GM06990 (cell line): ENCODE measurements at regions not wholly inside any gene's neighbourhood (a gene's known extent, or its start where the extent isn't known, plus 50 kb on each side); places are given as distances from the start of the nearest gene placed in this dataset.

ENCODE experiments used
- DNase-seq: peaks from one replicate; pipeline ENCODE4 v3.0.0-alpha.2; 2011; ENCODE audit not compliant: insufficient read length; ENCODE audit errors: extremely low read depth
- H3K27me3 ChIP-seq: replicated peaks from 2 replicates; pipeline ENCODE4 v1.6.0; 2011; ENCODE audit warnings: low read length; ENCODE audit not compliant: control insufficient read depth, insufficient read depth
- H3K36me3 ChIP-seq: 2 replicates; pipeline ENCODE4 v1.5.1; 2011; ENCODE audit warnings: low read length; ENCODE audit not compliant: control insufficient read depth, insufficient read depth
- H3K4me3 ChIP-seq: replicated peaks from 2 replicates; pipeline ENCODE4 v1.5.1; 2011; ENCODE audit warnings: low read depth, mild to moderate bottlenecking, control low read depth, low read length
- TF ChIP-seq, protein P1 (sequence below): IDR thresholded peaks from 2 replicates; pipeline ENCODE4 v1.5.1; 2011; ENCODE audit warnings: low read length, control low read depth, mild to moderate bottlenecking, inconsistent platforms; ENCODE audit not compliant: insufficient read depth, poor library complexity, severe bottlenecking

DNA sequence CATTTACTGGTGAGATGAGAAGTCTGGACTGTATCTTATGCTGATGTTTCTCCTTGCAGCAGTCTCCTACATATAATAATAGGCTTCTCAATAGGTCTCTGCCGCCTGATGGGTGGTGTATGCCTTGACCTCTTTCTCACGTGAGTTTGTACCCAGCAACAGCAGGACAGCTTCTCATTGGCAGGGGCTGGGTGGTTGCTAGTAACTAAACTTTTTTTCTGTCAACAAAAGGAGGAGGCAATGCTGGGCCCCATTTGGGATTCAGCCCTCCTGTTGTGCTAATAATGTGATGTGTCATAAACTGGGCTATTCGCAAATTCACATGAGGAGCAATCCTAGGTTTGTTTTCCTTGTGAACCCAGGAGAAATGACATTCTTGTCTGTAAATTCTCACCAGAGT, 533.6 kb downstream of the GATA3 start:
- TF ChIP-seq, protein P1, sequence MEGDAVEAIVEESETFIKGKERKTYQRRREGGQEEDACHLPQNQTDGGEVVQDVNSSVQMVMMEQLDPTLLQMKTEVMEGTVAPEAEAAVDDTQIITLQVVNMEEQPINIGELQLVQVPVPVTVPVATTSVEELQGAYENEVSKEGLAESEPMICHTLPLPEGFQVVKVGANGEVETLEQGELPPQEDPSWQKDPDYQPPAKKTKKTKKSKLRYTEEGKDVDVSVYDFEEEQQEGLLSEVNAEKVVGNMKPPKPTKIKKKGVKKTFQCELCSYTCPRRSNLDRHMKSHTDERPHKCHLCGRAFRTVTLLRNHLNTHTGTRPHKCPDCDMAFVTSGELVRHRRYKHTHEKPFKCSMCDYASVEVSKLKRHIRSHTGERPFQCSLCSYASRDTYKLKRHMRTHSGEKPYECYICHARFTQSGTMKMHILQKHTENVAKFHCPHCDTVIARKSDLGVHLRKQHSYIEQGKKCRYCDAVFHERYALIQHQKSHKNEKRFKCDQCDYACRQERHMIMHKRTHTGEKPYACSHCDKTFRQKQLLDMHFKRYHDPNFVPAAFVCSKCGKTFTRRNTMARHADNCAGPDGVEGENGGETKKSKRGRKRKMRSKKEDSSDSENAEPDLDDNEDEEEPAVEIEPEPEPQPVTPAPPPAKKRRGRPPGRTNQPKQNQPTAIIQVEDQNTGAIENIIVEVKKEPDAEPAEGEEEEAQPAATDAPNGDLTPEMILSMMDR, result no peak
- DNase-seq, result no peak
- no peak overlapping the region for H3K4me3 ChIP-seq
- H3K36me3 ChIP-seq, result no peaks in the 10 kb centered on the region
- no peaks in the 10 kb centered on the region for H3K27me3 ChIP-seq

DNA sequence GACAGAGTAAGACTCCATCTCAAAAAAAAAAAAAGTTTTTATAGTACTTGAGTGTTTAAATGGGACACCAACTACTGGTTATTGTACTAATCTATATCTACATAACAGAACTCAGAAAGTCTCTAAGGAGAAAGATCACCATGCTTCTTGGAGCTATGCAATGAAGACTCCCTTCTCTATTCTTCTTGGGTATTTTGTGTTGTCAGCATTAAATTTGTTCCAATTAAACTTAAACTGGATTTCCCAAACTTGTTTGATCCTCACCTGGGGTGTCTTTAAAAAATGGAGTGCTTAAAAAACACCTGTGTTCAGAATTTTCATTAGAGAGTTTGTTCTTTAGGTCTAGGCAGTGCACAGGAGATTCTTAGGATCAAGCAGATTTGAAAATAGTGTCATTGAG, 536.0 kb downstream of the GATA3 start:
- H3K4me3 ChIP-seq, result no peak overlapping the region
- DNase-seq, result no peak
- no peaks in the 10 kb centered on the region for H3K36me3 ChIP-seq
- TF ChIP-seq, protein P1, result no peak
- no peaks in the 10 kb centered on the region for H3K27me3 ChIP-seq

DNA sequence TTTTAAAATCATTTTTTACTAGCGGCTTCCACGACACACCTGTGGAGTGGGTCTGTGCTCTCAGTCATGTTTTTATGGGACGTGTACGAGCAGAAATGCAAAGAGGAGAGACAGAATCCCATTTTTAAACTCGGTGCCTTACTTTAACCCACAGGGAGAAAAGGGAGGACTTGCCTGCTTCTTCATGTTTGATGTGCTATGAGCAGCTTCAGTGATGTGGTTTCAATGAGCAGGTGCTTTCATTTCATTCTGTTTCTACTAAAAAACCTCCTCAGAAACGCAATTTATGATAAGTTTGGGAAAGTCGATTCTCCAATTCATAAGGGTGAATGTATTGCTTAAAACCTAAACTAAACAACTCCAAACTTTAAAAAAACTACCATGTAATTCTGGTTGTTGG, 537.2 kb downstream of the GATA3 start:
- no peaks in the 10 kb centered on the region for H3K27me3 ChIP-seq

GRCh38 chr10:8594176-8594575, 539.7 kb downstream of the GATA3 start:
- no peak overlapping the region for H3K4me3 ChIP-seq
- H3K36me3 ChIP-seq, result no peaks in the 10 kb centered on the region
- DNase-seq, result no peak
- TF ChIP-seq, protein P1, result no peak
- H3K27me3 ChIP-seq, result no peaks in the 10 kb centered on the region

More for the DNA sequence above, 537.2 kb downstream of the GATA3 start:
- TF ChIP-seq, protein P1, result no peak
- Histone ChIP-seq H3K36me3 (no peaks in the 10 kb centered on the region), H3K4me3 (no peak overlapping the region)
- DNase-seq, result no peak

DNA sequence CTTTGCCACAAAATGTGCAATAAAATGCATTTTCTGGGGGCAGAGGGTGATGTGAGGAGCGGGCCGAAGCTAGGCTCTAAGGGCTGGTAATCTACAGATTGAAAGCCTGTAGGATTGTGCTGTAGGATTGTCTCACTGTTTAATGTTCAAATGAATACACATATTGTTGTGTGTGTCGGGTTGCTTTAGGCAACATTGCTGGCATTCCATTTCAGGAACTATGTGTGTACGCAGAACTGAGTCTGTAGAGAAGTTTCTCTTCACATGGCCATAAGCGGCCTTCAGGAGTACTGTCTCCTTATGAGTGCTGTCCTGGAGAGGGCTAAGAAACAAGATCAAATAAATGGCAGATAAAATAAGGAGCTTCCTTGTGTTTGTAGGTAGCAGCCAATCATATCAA, 540.2 kb downstream of the GATA3 start:
- TF ChIP-seq, protein P1, result no peak
- H3K36me3 ChIP-seq, result no peaks in the 10 kb centered on the region
- no peaks in the 10 kb centered on the region for H3K27me3 ChIP-seq
- no peak overlapping the region for H3K4me3 ChIP-seq
- DNase-seq, result no peak

DNA sequence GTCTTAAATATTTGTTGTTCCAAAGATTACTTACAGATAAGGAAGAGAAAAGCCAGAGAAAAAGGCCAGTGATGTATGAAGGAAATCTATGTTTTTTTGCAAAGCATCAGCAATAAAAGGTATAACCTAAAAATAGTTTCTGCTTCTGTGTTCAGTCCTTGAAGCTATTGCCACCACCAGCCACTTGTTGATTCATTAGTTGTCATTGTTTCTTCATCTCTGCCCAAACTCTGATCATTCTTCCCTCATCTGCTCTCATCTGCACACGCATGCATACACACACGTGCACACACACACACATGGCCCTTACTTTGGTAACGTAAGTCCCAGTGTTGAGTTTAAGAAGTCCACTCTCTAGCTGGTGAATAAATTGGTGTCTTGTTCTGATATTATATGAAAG, 540.7 kb downstream of the GATA3 start:
- no peak overlapping the region for H3K4me3 ChIP-seq
- H3K36me3 ChIP-seq, result no peaks in the 10 kb centered on the region
- TF ChIP-seq, protein P1, result no peak
- no peak for DNase-seq
- no peaks in the 10 kb centered on the region for H3K27me3 ChIP-seq
